Posterior vena cava (tissue), 2 donors: ENCODE measurements at regions not wholly inside any gene's neighbourhood (a gene's known extent, or its start where the extent isn't known, plus 50 kb on each side); places are given as distances from the start of the nearest gene placed in this dataset.
"Not testable (repeated sequence)": the region's sequence is repeated elsewhere in the genome, so short reads cannot be mapped to it uniquely, and the experiment has no call there.

ENCODE experiments used
- DNase-seq: peaks from one replicate; pipeline ENCODE4 v3.0.0-alpha.2; 2020; ENCODE audit warnings: low spot score
- intact Hi-C, 2 donors: fragments of 100-400 bp; cut with DNase I; formaldehyde crosslinking; loops; one replicate each; pipeline versions ENCODE4 v1.14.1 to v1.14.2; 2022 to 2023
- donor health status: DM: yes; HTN: yes; CAD: no.
- donor health status: DM: yes; HTN: yes; CAD: no.

DNA sequence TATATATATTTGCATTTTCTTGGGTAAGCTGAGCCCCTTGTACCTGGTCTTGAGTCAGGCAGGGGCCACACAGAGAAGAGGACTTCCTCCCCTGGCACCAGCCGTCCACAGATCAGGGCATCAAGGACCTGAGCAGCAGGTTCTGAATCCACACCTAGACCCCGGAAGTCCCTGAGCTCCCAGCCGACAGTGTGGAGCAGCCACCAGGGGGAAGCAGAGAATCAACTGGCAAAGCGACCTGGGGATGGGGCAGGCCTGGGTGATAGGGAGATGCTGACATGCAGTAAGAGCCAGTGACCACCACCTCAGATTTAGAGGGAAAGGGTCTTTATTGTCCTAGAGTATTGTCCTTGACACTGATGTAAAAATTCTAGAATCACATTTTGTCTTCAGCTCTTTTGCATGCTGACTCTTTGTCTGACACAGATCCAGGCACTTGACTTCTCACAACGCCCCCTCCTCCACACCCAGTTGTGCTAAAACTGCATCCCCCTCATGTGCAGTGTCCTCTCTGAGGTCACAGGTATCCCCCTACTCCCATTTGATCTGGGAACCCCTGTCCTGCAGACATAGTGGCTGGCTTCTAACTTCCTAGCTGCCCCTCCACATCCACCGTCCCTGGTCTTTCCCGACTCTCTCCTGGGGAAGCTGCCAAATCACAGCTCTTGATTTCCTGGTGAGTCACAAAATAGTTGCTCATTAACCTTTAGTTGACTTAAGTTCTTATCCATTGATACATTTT is 109.3 kb downstream of the GGTLC2 start:
- no peak for DNase-seq
- intact Hi-C loops: no loop called here

DNA sequence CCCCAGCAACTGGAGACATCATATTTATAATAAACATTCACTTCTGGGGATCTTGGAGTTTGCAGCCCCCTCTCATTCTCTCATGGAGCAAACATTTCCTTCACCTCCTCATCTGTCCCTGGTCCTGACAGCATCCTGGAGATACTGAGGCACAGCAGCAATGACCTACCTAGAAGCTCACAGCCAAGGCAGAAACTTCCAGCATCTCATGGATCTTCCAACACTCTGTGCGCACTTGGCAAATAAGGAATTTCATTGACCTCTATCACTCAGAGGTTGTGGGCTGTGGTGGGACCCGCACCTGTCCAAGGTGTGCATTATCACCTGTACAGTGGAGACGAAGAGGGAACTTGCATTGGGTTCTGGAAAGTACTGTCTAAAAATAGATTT is 109.8 kb downstream of the GGTLC2 start:
- intact Hi-C loops: no loop called here
- DNase-seq: no peak

DNA sequence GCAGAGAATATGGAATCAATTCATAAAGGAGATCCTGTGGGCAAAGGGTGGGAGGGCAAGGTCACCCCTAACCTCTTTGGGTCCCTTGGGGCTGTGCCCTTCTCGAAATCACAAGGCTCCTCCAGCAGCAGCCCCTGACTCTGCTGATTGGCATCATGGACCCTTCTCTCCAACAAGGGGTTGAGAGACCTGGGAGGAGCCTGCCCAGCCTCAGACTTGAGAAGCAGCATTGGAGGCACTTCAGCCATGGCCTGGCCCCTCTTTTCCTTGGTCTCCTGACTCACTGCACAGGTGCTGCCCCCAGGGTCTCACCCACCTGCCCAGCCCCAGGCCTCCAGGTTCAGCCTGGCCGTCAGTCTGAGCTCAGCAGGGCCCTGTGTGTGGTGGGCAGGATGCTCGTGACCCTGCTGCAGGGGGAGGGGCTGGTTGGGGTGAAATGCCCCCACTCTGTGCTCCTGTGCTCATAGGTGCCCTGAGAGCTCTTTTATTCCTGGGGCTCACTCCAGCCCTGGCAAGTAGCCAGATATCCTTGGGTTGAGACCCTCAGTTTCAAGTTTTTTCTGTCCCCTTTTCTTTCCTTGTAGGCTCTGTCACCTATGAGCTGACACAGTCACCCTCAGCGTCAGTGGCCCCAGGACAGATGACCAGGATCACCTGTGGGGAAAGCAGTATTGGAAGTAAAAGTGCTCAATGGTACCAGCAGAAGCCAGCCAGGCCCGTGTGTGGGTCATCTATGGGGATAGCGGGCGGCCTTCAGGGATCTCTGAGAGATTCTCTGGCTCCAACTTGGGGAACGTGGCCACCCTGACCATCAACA is 110.8 kb downstream of the GGTLC2 start:
- intact Hi-C loops: no loop called here
- no peak for DNase-seq

DNA sequence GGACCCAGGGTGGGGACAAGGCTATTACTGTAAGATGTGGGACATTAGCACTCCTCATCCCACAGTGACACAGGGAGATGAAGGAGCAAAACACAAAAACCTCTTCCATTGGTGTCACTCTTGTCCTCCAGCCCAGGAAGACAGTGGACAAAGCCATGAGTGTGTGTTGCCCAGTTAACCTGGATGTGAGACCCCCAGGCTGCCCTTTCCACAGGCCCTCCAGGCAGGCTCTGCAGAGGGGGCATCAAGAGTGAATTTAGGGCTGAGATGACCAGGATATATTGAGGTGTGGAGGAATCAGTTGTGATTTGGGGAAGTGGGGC is 111.3 kb downstream of the GGTLC2 start:
- no peak for DNase-seq
- intact Hi-C loops: no loop called here

DNA sequence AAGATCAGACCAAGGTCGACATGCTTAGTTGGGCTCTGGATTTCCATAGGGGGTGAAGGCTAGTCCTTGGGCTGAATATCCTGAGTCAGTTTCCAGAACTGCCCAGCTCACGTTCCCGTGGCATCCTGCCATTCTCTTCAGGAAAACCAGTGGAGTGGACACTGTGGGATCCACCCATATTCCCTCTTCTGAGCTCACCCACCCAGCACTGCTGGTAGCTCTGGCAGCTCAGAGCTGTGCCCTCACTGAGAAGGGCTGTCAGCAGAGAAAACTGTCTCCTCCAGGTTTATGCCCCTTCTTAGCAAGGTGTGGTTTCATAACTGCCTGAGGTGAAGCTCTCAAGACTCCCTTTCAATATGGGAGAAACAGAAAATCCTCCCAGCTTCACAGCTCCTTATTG is 111.7 kb downstream of the GGTLC2 start:
- DNase-seq: no peak
- intact Hi-C loops: no loop called here

DNA sequence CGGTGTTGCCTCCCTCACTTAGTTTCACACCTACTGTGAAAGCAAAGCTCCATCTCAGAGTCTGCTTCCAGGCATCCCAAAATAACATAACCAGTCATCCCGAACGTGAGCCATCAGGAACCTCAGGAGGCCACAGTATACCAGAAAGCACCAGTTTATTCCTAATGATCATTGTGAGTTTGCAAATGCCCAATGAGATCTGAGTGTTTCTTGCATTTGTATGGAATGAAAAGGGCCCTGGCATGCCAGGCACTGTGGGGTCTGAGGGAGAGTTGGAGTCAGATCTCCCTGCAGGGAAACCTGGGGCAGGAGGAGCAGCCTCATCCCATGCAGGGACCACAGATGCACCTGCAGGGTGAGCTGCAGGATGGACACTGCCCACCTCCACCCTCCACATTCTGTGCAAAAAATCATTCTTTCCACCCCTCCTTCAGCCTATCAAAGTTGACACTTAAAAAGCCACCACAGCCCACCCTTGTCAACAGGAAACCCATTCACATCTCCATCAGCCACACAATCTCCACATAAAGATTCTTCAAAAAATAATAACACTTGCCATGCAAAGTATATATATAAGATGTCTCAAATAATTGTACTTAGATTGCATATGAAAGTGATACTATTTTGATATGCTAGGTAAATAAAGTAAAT is 112.3 kb downstream of the GGTLC2 start:
- intact Hi-C loops, DNase-seq: not testable (repeated sequence)

DNA sequence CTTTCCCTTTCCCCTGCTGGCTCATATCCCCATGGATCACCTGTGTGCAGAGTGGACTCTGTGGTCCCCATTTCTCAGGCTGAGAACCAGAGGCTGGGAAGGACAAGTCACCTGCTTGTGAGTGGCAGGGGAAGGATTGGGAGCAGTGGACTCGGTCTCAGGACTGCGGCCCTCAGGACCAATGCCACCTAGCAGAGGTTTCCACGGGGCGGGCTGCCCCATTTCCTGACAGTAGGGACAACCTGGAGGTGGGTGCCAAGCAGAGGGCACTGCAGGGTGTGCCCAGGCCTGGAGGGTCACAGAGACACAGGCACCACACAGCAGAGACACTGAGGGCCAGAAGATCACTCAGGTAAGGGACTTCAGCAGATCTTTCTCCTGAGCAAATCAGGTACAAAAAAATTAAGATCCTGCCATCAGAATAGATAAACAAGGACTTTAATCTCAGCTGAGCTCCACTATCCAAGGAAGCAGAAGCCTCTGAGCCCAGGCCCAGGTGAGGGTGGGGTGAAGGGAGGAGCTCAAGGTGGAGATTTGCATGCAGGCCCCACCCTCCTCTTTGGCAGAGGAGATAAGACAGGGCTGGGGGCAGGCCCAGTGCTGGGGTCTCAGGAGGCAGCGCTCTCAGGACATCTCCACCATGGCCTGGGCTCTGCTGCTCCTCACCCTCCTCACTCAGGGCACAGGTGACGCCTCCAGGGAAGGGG is 113.8 kb downstream of the GGTLC2 start:
- DNase-seq, intact Hi-C loops: not testable (repeated sequence)

DNA sequence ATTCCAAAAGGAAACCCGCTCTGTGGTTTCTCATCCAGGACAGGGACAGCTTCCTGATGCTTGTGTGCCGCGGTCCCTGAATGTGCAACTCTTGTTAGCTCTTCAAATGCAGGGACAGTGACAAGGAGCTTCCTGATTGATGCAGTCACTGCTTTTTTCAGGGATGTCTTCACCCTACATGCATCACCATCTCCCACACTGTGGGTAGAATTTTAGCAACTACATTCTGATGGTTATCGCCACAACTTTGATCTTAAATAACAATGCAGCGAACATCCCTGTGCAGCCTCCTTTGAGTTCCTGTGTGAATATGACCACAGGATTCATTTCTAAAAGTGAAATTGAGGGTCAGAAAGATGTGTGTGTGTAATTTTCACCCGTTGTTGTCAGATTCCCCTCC is 115.0 kb downstream of the GGTLC2 start:
- intact Hi-C loops: no loop called here
- no peak for DNase-seq

DNA sequence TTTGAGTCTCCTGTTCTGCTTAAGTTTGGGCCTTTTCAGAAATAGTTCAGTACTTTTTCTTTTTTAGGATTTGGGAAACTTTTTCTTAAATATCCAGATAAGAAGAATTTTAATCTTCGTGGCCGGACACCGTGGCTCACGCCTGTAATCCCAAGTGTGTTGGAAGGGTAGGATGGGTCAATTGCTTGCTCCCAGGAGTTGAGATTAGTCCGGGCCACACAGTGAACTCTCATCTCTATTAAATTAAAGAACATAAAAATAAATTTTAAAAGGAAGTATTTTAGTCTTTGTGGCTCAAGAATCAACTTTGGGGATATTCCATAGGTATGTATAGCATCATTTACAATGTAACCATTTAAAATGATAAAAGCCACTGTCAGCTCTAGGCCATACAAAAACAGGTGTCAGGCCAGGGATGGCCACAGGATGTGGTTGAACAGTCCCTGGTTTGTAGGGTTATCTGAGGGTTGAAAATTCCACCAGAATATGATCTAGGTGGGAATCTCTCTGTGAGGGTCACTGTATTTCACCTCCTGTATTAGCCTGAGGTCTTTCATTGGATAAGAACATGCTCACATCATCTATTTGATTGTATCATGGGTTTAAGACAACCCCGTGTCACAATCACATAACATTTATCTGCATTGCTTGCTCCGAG is 115.6 kb downstream of the GGTLC2 start:
- intact Hi-C loops: no loop called here

DNA sequence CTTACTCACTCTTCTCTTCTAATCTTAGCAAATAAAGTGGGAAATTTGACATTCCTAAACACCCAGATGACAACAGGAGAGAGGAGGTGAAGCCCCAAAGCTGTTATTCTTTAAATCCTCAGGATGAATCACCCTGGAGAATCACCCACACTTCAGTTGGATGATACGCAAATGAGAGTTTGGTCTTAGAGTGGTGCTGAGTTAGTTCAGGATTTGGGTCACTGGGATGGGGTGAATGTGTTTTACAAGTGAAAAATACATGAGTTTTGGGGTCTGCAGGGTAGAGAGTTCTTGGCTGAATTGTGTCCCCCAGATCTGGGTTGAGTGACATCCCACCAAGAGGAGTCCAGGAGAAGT is 117.2 kb downstream of the GGTLC2 start:
- no peak for DNase-seq
- intact Hi-C loops: no loop called here

More for the DNA sequence above, 115.6 kb downstream of the GGTLC2 start:
- no peak for DNase-seq

DNA sequence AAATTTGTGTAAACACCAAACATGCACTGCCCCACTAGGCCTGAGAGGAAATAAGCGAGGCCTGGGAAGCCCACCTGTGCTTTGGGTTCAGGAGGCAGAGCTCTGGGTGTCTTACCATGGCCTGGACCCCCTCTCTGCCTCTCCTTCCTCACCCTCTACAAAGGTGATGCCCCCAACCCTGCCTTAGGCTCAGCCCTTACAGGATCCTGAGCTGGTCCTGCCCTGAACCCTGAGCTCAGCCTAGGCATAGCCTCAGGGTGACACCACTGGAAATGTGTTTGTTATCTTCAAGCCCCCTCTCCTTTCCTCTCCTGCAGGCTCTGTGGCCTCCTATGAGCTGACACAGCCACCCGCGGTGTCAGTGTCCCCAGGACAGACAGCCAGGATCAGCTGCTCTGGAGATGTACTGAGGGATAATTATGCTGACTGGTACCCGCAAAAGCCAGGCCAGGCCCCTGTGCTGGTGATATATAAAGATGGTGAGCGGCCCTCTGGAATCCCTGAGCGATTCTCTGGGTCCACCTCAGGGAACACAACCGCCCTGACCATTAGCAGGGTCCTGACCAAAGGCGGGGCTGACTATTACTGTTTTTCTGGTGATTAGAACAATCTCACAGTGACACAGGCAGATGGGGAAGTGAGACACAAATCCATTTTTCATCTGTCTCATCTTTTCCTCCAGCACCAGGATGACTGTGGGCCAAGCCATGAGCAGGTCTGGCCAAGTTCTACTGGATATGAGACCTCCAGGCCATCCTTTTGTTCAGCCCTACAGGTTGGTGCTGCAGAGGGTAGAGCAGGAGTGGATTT is 117.8 kb downstream of the GGTLC2 start:
- intact Hi-C loops: no loop called here
- no peak for DNase-seq

DNA sequence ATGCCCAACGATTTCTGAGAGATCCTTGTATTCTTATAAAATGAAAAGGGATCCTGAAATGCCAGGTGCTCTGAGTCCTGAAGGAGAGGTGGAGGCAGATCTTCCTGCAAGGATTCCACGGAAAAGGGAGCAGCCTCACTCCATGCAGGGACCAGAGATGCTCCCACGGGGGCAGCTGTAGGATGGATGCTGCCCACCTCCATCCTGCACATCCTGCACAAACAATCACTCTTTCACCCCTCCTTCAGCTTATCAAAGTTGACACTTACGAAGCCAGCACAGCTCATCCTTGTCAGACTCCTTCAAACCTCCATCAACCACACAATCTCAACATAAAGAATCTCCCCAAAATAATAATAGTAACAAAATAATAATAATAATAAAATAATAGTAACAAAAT is 119.1 kb downstream of the GGTLC2 start:
- intact Hi-C loops: no loop called here
- no peak for DNase-seq

DNA sequence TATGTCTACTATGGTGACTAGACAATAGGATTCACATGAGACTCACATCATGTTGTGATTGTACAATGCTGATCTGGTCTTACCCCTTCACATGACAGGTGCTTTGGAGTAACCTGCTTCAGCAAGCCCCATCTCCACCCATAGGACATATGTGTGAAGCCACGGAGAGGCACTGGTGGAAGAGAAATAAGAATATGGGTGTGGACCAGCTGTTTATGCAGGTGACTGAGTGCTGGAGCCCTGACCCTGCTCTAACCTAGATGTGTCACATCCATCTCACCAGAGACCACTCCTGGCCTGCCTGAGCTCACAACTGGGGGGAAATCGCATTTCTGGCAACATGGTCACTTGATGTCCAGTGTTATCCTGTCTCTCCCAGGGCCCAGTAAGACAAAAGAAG is 119.7 kb downstream of the GGTLC2 start:
- intact Hi-C loops: no loop called here

DNA sequence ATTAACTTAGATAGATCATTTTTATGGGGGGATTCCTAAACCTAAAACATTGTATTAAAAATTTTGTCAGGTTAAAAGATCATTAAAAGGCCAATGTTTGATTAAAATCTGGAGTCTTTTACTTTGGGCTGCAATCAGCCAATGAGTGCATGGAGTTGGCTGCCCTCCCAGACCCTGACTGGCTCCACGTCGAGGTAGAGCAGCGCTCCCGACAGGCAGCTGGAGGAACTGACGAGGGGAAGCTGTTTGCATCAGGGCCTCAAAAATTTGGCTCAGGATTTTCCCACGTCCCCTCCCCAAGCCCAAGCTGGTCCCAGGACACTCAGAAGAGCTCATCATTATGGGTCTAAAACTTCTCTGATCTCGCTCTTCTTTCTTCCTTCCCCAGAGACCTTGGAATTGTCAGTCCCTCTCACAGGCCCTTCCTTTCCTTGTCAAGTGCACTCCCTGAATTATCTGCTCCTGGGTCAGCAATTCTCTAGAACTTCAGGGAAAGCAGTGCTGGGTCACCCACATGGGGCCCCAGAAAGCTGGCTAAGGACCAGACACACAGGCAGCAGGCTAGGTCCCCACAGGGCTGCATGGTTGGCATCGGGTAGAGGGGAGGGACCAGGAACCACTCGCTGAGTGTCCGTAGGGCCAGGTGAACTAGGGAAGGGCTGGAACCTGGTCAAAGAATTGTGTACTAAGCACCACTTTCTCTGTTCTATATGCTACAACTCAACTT is 119.6 kb upstream of the IGLL5 start:
- DNase-seq: no peak
- intact Hi-C loops: no loop called here

More for the DNA sequence above, 119.7 kb downstream of the GGTLC2 start:
- no peak for DNase-seq

DNA sequence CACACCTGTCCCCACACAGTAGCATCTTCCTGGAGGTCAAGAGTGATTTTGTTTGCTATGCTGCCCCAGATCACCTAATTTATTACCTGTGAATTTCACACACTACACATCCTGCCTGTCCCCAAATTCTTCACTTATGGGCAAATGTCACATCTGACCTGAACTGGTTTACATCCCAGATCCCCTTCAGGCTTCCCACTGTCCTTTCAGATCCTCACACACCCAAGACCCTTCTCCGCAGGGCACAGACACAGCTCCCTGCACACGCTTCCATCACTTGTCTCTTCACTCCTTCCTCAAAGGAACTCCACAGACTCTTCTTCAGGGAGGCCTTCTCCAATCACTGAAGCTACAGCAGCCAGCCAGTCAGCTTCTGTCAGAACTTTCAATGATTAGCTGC is 118.7 kb upstream of the IGLL5 start:
- intact Hi-C loops: no loop called here
- no peak for DNase-seq

DNA sequence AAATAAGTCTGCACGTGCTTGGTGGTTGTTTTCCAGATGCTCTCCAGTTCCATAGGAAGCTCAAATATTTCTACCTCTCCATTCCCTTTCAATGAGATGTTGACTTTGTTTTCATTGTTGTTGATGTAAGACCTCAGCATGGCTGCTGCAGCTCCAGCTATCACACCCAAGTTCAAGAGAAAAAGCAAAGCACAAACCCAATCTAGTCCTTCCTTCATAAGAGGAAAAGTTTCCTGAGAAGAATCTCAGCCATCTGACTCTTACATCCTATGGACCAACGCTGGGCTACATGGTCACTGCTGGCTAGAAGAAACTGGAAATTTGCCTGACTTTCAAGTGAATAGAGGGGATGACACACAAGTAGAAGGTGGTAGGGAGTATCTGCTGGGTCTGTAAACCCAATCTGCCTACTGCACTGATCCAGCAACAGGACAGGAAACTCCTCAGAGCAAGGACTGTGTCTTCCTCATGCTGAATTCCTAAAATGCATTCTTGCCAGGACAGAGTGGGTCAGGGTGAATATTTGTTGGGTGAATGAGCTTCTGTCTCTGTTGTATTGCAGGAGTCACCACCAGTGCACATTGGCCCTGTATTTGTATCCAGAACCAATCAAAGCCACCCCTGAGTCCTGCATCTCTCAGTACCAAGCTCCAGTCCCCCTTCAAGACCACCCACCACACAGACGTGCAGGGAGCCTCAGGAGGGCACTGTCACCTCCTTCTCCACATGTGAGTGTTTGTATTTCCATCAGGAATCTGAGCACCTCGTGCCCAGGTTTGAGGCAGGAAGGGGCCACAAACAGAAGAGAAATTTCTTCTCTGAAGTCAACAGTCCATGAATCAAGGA is 118.0 kb upstream of the IGLL5 start:
- intact Hi-C loops: no loop called here
- no peak for DNase-seq

DNA sequence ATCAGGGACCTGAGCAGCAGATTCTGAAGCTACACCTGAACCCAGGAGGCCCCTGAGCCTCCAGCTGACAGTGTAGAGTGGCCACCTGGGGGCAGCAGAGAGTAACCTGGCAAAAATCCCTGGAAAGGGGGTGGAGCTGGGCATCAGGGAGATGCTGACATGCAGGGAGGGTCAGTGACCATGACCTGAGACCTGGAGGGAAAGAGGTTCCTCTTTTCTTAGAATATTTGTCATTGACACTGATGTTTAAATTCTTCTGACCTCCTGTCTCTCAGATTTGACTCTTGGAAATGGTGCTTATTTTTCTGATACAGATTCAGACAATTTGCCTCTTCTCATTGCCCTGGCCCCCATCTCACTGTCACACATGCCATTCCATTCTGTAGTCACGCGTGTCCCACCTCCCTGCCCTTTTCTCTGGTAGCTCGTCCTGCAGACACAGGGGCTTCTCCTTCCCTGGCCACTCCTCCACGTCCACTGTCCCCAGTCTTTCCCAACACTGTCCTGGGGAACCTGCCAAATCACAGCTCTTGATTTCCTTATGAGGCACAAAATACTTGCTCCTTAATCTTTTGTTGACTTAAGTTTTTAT is 117.2 kb upstream of the IGLL5 start:
- intact Hi-C loops: no loop called here
- DNase-seq: no peak
